ENCODE measurements at regions not wholly inside any gene's neighbourhood (a gene's known extent, or its start where the extent isn't known, plus 50 kb on each side); places are given as distances from the start of the nearest gene placed in this dataset.
"Not testable (repeated sequence)": the region's sequence is repeated elsewhere in the genome, so short reads cannot be mapped to it uniquely, and the experiment has no call there.

- Histone ChIP-seq H3K79me2 (ENCODE audit: insufficient read depth, low read depth, low read length) (no peaks in the 10 kb centered on the region), H4K20me1 (ENCODE audit: insufficient read depth, low read length) (no peaks in the 10 kb centered on the region), H3K4me2 (ENCODE audit: low read length) (no peak overlapping the region), H3K36me3 (ENCODE audit: insufficient read depth, low read length) (no peaks in the 10 kb centered on the region), H3K4me1 (ENCODE audit: insufficient read depth, low read length, poor library complexity, severe bottlenecking) (no peaks in the 10 kb centered on the region), H3K4me3 (ENCODE audit: low read depth, low read length, poor library complexity, severe bottlenecking) (no peak overlapping the region), H2AFZ (ENCODE audit: low read length) (no peak overlapping the region), H3K9me2 (ENCODE audit: insufficient read depth, low read length) (no peaks in the 10 kb centered on the region), H3K9me3 (ENCODE audit: low read length) (peaks cover 4% of the 10 kb centered on the region; the same call in 1 of the 2 replicates), H3K27ac (ENCODE audit: low read depth, low read length, poor library complexity, severe bottlenecking) (no peak overlapping the region)
- DNase-seq (ENCODE audit: low spot score), result no peak
- POLR2A ChIA-PET, result no interaction called here
- CTCF ChIA-PET (ENCODE audit: unreplicated experiment), result no interaction called here
- TF ChIP-seq CTCF (conservative IDR thresholded peaks at IDR 0.05; ENCODE audit: low read length), result no peak
- no peak for TF ChIP-seq EZH2phosphoT487 (IDR thresholded peaks at IDR 0.05; ENCODE audit: borderline replicate concordance, low read depth, low read length)
- intact Hi-C loops (cut with micrococcal nuclease; ENCODE audit: unreplicated experiment), result no loop called here
- no TSS peak for BruUV-seq (replicated peaks)
Observed at GRCh38 chr13:82961757-82962156, 920.5 kb downstream of the SLITRK1 start.

- BruUV-seq (replicated peaks), result not testable (repeated sequence)
Observed at GRCh38 chr13:82952336-82952735, 929.9 kb downstream of the SLITRK1 start.

GRCh38 chr13:82947683-82948082 lies 934.6 kb downstream of the SLITRK1 start:
- Histone ChIP-seq H3K36me3 (ENCODE audit: insufficient read depth, low read length) (no peaks in the 10 kb centered on the region), H3K4me3 (ENCODE audit: low read depth, low read length, poor library complexity, severe bottlenecking) (no peak overlapping the region), H3K9me3 (ENCODE audit: low read length) (no peaks in the 10 kb centered on the region), H3K79me2 (ENCODE audit: insufficient read depth, low read depth, low read length) (no peaks in the 10 kb centered on the region), H4K20me1 (ENCODE audit: insufficient read depth, low read length) (no peaks in the 10 kb centered on the region), H3K9me2 (ENCODE audit: insufficient read depth, low read length) (no peaks in the 10 kb centered on the region), H2AFZ (ENCODE audit: low read length) (no peak overlapping the region), H3K4me2 (ENCODE audit: low read length) (no peak overlapping the region), H3K4me1 (ENCODE audit: insufficient read depth, low read length, poor library complexity, severe bottlenecking) (no peaks in the 10 kb centered on the region), H3K27ac (ENCODE audit: low read depth, low read length, poor library complexity, severe bottlenecking) (no peak overlapping the region)
- ChIA-PET CTCF (ENCODE audit: unreplicated experiment) (no interaction called here), POLR2A (no interaction called here)
- BruUV-seq (replicated peaks), result no TSS peak
- intact Hi-C loops (cut with micrococcal nuclease; ENCODE audit: unreplicated experiment), result no loop called here
- TF ChIP-seq EZH2phosphoT487 (IDR thresholded peaks at IDR 0.05; ENCODE audit: borderline replicate concordance, low read depth, low read length) (no peak), CTCF (conservative IDR thresholded peaks at IDR 0.05; ENCODE audit: low read length) (no peak)
- DNase-seq (ENCODE audit: low spot score), result no peak

More at GRCh38 chr13:82952336-82952735, 929.9 kb downstream of the SLITRK1 start:
- DNase-seq (ENCODE audit: low spot score); H3K4me2 ChIP-seq (ENCODE audit: low read length); H3K4me1 ChIP-seq (ENCODE audit: insufficient read depth, low read length, poor library complexity, severe bottlenecking); H3K9me3 ChIP-seq (ENCODE audit: low read length); CTCF ChIA-PET (ENCODE audit: unreplicated experiment); POLR2A ChIA-PET; intact Hi-C loops (cut with micrococcal nuclease; ENCODE audit: unreplicated experiment); H3K79me2 ChIP-seq (ENCODE audit: insufficient read depth, low read depth, low read length); H3K4me3 ChIP-seq (ENCODE audit: low read depth, low read length, poor library complexity, severe bottlenecking); H2AFZ ChIP-seq (ENCODE audit: low read length); H3K9me2 ChIP-seq (ENCODE audit: insufficient read depth, low read length); H3K27ac ChIP-seq (ENCODE audit: low read depth, low read length, poor library complexity, severe bottlenecking); H3K36me3 ChIP-seq (ENCODE audit: insufficient read depth, low read length); H4K20me1 ChIP-seq (ENCODE audit: insufficient read depth, low read length): not testable (repeated sequence)
